Mucosa of descending colon (tissue), 3 donors: ENCODE measurements at regions not wholly inside any gene's neighbourhood (a gene's known extent, or its start where the extent isn't known, plus 50 kb on each side); places are given as distances from the start of the nearest gene placed in this dataset.

ENCODE experiments used
- ATAC-seq: fragments of 200-7000 bp; cut with Tn5 transposase; one replicate; pipeline ENCODE4 v1.9.1; 2020; ENCODE audit warnings: mild to moderate bottlenecking, moderate library complexity
- DNase-seq, 3 donors: peaks; one replicate each; pipeline ENCODE4 v3.0.0-alpha.2; 2020
- H3K36me3 ChIP-seq: fragments of 200-600 bp; one replicate; pipeline ENCODE4 v1.8.0; 2021; ENCODE audit warnings: low read depth, mild to moderate bottlenecking
- H3K4me1 ChIP-seq: fragments of 200-600 bp; one replicate; pipeline ENCODE4 v1.8.0; 2021; ENCODE audit warnings: low read depth, mild to moderate bottlenecking
- H3K4me3 ChIP-seq: fragments of 200-600 bp; one replicate; pipeline ENCODE4 v1.8.0; 2021; ENCODE audit warnings: mild to moderate bottlenecking
- H3K9me3 ChIP-seq: fragments of 200-600 bp; one replicate; pipeline ENCODE4 v1.8.0; 2021; ENCODE audit warnings: mild to moderate bottlenecking
- intact Hi-C, 2 donors: fragments of 100-400 bp; cut with DNase I in 1 of 2; cut with micrococcal nuclease in 1 of 2; formaldehyde crosslinking; loops; one replicate each; pipeline versions ENCODE4 v1.11.0 to v1.11.1; 2022; cut with DNase I, micrococcal nuclease
- TF ChIP-seq, protein P1 (sequence below): fragments of 200-600 bp; IDR thresholded peaks from one replicate; pipeline ENCODE4 v1.8.0; 2022; ENCODE audit warnings: antibody characterized with exemption, mild to moderate bottlenecking
- donor health status: DM: no; HTN: no; CAD: no; lungs with moderate emphysema.
- donor health status: DM: no; HTN: no; CAD: no.
- donor health status: DM: no; HTN: yes; CAD: no.

DNA sequence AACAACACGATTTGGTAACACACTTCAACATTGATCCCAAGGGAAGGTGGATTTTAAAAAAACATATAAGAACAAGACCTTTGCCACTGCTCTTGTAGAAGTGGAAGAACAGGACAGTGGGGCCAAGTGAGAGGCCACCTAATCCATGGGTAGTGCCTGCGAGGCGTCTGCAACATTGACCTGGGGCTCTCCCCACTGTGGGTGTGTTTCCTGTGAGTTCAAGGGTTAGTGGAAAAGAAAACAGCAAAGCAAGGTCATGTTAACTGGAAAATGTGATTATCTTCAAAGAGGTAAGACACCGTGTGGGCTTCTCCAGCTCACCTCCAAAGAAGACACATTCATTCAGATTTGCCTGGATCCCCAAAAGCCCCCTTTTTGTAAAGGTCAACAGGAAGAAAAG lies 327.0 kb downstream of the UQCRFS1 start:
- TF ChIP-seq, protein P1, sequence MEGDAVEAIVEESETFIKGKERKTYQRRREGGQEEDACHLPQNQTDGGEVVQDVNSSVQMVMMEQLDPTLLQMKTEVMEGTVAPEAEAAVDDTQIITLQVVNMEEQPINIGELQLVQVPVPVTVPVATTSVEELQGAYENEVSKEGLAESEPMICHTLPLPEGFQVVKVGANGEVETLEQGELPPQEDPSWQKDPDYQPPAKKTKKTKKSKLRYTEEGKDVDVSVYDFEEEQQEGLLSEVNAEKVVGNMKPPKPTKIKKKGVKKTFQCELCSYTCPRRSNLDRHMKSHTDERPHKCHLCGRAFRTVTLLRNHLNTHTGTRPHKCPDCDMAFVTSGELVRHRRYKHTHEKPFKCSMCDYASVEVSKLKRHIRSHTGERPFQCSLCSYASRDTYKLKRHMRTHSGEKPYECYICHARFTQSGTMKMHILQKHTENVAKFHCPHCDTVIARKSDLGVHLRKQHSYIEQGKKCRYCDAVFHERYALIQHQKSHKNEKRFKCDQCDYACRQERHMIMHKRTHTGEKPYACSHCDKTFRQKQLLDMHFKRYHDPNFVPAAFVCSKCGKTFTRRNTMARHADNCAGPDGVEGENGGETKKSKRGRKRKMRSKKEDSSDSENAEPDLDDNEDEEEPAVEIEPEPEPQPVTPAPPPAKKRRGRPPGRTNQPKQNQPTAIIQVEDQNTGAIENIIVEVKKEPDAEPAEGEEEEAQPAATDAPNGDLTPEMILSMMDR: no peak
- DNase-seq (no peak), ATAC-seq (no peak)
- Histone ChIP-seq H3K4me1 (no peaks in the 10 kb centered on the region), H3K9me3 (no peaks in the 10 kb centered on the region), H3K36me3 (no peaks in the 10 kb centered on the region), H3K4me3 (no peak overlapping the region)
- intact Hi-C loops: loop anchor here in 1 of 2 donors (10.0 kb wide), 1 partner anchor 151 kb away; no protein-coding TSS in a partner anchor

GRCh38 chr19:28884786-28885476 lies 328.0 kb downstream of the UQCRFS1 start:
- DNase-seq: no peak
- H3K36me3 ChIP-seq: no peaks in the 10 kb centered on the region
- intact Hi-C loops: loop anchor here in 1 of 2 donors (10.0 kb wide), 1 partner anchor 150 kb away; no protein-coding TSS in a partner anchor
- H3K4me3 ChIP-seq: no peak overlapping the region
- no peak for ATAC-seq
- no peaks in the 10 kb centered on the region for H3K4me1 ChIP-seq
- H3K9me3 ChIP-seq: no peaks in the 10 kb centered on the region
- TF ChIP-seq, protein P1: no peak

GRCh38 chr19:28883241-28883693 lies 329.7 kb downstream of the UQCRFS1 start:
- ATAC-seq (no peak), DNase-seq (peak in 1 of 3 donors; percentile 1)
- Histone ChIP-seq H3K4me1 (no peaks in the 10 kb centered on the region), H3K36me3 (no peaks in the 10 kb centered on the region), H3K4me3 (no peak overlapping the region), H3K9me3 (no peaks in the 10 kb centered on the region)
- TF ChIP-seq, protein P1: no peak
- intact Hi-C loops: loop anchor here in 1 of 2 donors (10.0 kb wide), 1 partner anchor 148 kb away; no protein-coding TSS in a partner anchor

DNA sequence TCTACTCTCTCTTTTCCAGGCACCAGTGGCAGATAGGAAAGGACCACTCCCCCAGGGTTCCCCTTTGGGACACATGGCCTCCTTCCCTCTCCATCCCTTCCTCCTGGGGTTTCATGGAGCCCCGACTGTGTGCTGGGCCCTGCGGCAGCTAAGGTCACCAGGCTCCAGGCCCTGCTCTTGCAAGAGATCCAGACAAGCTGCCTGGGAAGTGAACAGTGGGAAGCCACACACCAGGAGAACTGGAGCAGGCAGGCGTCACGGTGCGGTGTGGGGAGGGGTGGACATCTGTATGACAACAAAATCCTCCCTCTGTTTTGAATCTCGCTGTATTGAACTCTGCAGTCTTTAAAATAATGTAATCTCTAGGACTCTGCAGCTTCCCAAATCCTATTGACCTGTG lies 330.1 kb downstream of the UQCRFS1 start:
- intact Hi-C loops: loop anchor here in 1 of 2 donors (10.0 kb wide), 1 partner anchor 148 kb away; no protein-coding TSS in a partner anchor
- Histone ChIP-seq H3K9me3 (no peaks in the 10 kb centered on the region), H3K4me1 (no peaks in the 10 kb centered on the region), H3K36me3 (no peaks in the 10 kb centered on the region), H3K4me3 (no peak overlapping the region)
- ATAC-seq (no peak), DNase-seq (no peak)
- TF ChIP-seq, protein P1: no peak

DNA sequence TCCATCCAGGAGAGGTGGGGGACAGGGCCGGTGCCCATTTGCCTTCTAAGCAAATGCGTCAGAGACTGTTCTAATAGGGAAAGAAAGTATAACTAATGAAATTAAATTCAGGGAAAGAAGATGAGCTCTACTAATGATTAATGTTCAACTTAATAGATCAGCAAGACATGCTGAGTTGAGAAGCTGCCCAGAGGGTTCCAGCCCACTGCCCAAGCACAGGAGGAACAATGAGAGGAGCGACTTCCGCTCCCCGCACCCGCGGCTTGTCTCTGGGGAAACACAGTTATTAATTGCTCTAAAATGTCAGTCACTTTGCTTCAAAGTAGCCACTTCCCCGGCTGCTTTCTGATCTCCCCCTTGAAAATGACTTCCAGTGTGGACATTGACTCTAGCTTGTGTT lies 331.3 kb downstream of the UQCRFS1 start:
- no peak for DNase-seq
- H3K36me3 ChIP-seq: no peaks in the 10 kb centered on the region
- no peaks in the 10 kb centered on the region for H3K9me3 ChIP-seq
- TF ChIP-seq, protein P1: no peak
- intact Hi-C loops: loop anchor here in 1 of 2 donors (10.0 kb wide), 1 partner anchor 147 kb away; no protein-coding TSS in a partner anchor
- ATAC-seq: no peak
- no peaks in the 10 kb centered on the region for H3K4me1 ChIP-seq
- no peak overlapping the region for H3K4me3 ChIP-seq
